ENCODE measurements at regions not wholly inside any gene's neighbourhood (a gene's known extent, or its start where the extent isn't known, plus 50 kb on each side); places are given as distances from the start of the nearest gene placed in this dataset.

DNA sequence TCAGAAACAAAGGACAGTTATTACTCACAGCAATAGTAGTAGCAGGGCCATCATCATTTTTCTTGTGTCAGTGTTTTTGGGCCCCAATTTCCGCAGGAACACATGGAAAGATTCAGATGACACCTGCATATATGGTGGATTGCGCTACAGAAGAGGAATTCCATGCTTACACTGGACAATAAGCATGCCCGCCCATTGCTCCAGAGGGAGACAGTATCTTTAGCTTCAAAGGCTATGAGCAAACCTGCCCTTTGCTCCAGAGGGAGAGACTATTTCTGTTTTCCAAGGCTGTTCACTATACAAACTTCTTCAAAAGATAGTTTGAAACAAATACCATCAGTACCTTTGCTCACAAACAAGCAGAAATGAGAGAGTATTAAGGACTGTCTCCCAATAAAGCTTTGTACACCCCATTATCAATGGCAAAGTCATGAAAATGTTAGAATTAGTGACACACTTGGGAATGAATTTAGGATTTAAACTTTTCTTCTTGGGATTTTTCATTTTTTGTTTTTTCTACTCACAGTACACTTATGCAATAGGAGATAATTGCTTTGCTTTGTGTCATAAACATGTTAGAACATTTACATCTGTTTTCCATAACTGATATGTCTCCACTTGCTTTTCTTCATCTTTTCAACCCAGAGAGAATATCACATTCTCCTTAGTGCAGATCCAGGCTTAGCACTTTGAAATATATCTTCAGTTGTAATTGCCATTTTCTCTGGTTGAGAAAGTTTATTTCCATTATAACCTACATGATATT is 564.5 kb upstream of the ZNF717 start:
- Mint-ChIP-seq H3K27me3 (no peaks in the 10 kb centered on the region), H3K4me1 (no peaks in the 10 kb centered on the region), H3K9me3 (ENCODE audit: insufficient read depth) (peaks cover 3% of the 10 kb centered on the region), H3K27ac (no peak overlapping the region), H3K4me3 (no peak overlapping the region)
- H3K4me2 ChIP-seq (replicated peaks; ENCODE audit: low read depth, low read length, poor library complexity, severe bottlenecking): no peak overlapping the region
- no peak overlapping the region for H3K9ac ChIP-seq (ENCODE audit: low read length)
- TF ChIP-seq EZH2 (IDR thresholded peaks at IDR 0.05; ENCODE audit: borderline replicate concordance, insufficient read depth, low read depth, low read length, poor library complexity, severe bottlenecking): no peak
- TF ChIP-seq, protein P1, sequence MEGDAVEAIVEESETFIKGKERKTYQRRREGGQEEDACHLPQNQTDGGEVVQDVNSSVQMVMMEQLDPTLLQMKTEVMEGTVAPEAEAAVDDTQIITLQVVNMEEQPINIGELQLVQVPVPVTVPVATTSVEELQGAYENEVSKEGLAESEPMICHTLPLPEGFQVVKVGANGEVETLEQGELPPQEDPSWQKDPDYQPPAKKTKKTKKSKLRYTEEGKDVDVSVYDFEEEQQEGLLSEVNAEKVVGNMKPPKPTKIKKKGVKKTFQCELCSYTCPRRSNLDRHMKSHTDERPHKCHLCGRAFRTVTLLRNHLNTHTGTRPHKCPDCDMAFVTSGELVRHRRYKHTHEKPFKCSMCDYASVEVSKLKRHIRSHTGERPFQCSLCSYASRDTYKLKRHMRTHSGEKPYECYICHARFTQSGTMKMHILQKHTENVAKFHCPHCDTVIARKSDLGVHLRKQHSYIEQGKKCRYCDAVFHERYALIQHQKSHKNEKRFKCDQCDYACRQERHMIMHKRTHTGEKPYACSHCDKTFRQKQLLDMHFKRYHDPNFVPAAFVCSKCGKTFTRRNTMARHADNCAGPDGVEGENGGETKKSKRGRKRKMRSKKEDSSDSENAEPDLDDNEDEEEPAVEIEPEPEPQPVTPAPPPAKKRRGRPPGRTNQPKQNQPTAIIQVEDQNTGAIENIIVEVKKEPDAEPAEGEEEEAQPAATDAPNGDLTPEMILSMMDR (IDR thresholded peaks at IDR 0.05): no peak
- no peaks in the 10 kb centered on the region for H3K4me1 ChIP-seq (ENCODE audit: control insufficient read depth in 2 of 2, insufficient read depth in 2 of 2, low read length in 2 of 2)
- WGBS (ENCODE audit: insufficient coverage): 85% methylated on average over 3 of the region's 3 CpGs
- H2AFZ ChIP-seq (ENCODE audit: insufficient read depth, low read depth, low read length, poor library complexity, severe bottlenecking): no peak overlapping the region
- ChIA-PET CTCF (no interaction called here), POLR2A (no interaction called here)
- H3K27ac ChIP-seq (ENCODE audit: low read length in 2 of 2): no peak overlapping the region
- no peak for DNase-seq
- no peaks in the 10 kb centered on the region for H3K36me3 ChIP-seq (replicated peaks in 1 of 2; ENCODE audit: control extremely low read depth in 1 of 2, control insufficient read depth in 1 of 2, extremely low read depth in 1 of 2, insufficient read depth in 2 of 2, low read length in 1 of 2)
- no peaks in the 10 kb centered on the region for H3K9me3 ChIP-seq (ENCODE audit: control extremely low read depth in 1 of 3, control insufficient read depth in 2 of 3, insufficient read depth in 1 of 3, low read length in 2 of 3)
- intact Hi-C loops (cut with micrococcal nuclease): no loop called here
- H3K4me3 ChIP-seq (ENCODE audit: control extremely low read depth in 1 of 5, extremely low read depth in 1 of 5, insufficient read depth in 1 of 5, low read depth in 2 of 5, low read length in 4 of 5): no peak overlapping the region
- H3K27me3 ChIP-seq (replicated peaks in 1 of 4; ENCODE audit: control extremely low read depth in 1 of 4, control insufficient read depth in 3 of 4, insufficient read depth in 4 of 4, low read length in 3 of 4): no peaks in the 10 kb centered on the region
- H4K20me1 ChIP-seq (ENCODE audit: control insufficient read depth, insufficient read depth, low read length, poor library complexity, severe bottlenecking): no peaks in the 10 kb centered on the region
- no peaks in the 10 kb centered on the region for H3K79me2 ChIP-seq (ENCODE audit: control insufficient read depth, insufficient read depth, low read length)
- no peak for ATAC-seq (ENCODE audit: low read depth)

DNA sequence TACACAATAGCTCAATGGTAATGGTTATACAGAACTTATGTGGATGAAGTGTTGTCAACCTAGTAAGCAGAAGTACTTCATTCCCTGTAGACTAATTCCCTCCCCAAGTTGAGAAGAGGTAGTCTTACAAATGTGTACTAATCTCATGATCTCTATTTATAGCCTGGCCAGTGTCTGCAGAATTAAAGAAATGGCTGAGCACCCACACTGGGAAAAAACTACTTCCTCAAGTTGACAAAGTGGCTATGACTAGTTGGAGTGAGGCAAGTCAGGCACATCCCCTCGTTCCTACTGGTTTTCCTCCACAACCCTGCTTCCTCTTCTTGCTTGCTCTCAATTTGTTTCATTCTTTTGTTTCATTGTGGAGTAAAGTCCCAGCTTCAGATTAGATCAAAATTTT is 566.7 kb upstream of the ZNF717 start:
- no peak overlapping the region for H3K4me3 Mint-ChIP-seq
- H3K4me1 ChIP-seq (ENCODE audit: control insufficient read depth in 2 of 2, insufficient read depth in 2 of 2, low read length in 2 of 2): no peaks in the 10 kb centered on the region
- no peak overlapping the region for H3K4me3 ChIP-seq (ENCODE audit: control extremely low read depth in 1 of 5, extremely low read depth in 1 of 5, insufficient read depth in 1 of 5, low read depth in 2 of 5, low read length in 4 of 5)
- no peaks in the 10 kb centered on the region for H4K20me1 ChIP-seq (ENCODE audit: control insufficient read depth, insufficient read depth, low read length, poor library complexity, severe bottlenecking)
- ATAC-seq (ENCODE audit: low read depth): no peak
- ChIA-PET POLR2A (no interaction called here), CTCF (no interaction called here)
- no peak overlapping the region for H3K9ac ChIP-seq (ENCODE audit: low read length)
- no peak overlapping the region for H3K27ac Mint-ChIP-seq
- no peak overlapping the region for H3K27ac ChIP-seq (ENCODE audit: low read length in 2 of 2)
- H3K9me3 ChIP-seq (ENCODE audit: control extremely low read depth in 1 of 3, control insufficient read depth in 2 of 3, insufficient read depth in 1 of 3, low read length in 2 of 3): no peaks in the 10 kb centered on the region
- intact Hi-C loops (cut with micrococcal nuclease): no loop called here
- no peaks in the 10 kb centered on the region for H3K4me1 Mint-ChIP-seq
- DNase-seq: no peak
- no peaks in the 10 kb centered on the region for H3K27me3 Mint-ChIP-seq
- H3K4me2 ChIP-seq (replicated peaks; ENCODE audit: low read depth, low read length, poor library complexity, severe bottlenecking): no peak overlapping the region
- H3K79me2 ChIP-seq (ENCODE audit: control insufficient read depth, insufficient read depth, low read length): no peaks in the 10 kb centered on the region
- no peaks in the 10 kb centered on the region for H3K27me3 ChIP-seq (replicated peaks in 1 of 4; ENCODE audit: control extremely low read depth in 1 of 4, control insufficient read depth in 3 of 4, insufficient read depth in 4 of 4, low read length in 3 of 4)
- TF ChIP-seq, protein P1 (IDR thresholded peaks at IDR 0.05): no peak
- TF ChIP-seq EZH2 (IDR thresholded peaks at IDR 0.05; ENCODE audit: borderline replicate concordance, insufficient read depth, low read depth, low read length, poor library complexity, severe bottlenecking): no peak
- peaks cover 3% of the 10 kb centered on the region for H3K9me3 Mint-ChIP-seq (ENCODE audit: insufficient read depth)
- H2AFZ ChIP-seq (ENCODE audit: insufficient read depth, low read depth, low read length, poor library complexity, severe bottlenecking): no peak overlapping the region
- no CpG with 5 or more reads among the region's 1 CpG for WGBS (ENCODE audit: insufficient coverage)
- no peaks in the 10 kb centered on the region for H3K36me3 ChIP-seq (replicated peaks in 1 of 2; ENCODE audit: control extremely low read depth in 1 of 2, control insufficient read depth in 1 of 2, extremely low read depth in 1 of 2, insufficient read depth in 2 of 2, low read length in 1 of 2)
